Dermis blood vessel endothelial cell (primary cell): ENCODE measurements at regions not wholly inside any gene's neighbourhood (a gene's known extent, or its start where the extent isn't known, plus 50 kb on each side); places are given as distances from the start of the nearest gene placed in this dataset.
"Not testable (repeated sequence)": the region's sequence is repeated elsewhere in the genome, so short reads cannot be mapped to it uniquely, and the experiment has no call there.

ENCODE experiments used
- DNase-seq: peaks from one replicate; pipeline ENCODE4 v3.0.0; 2010

- DNase-seq, result no peak
Observed at GRCh38 chr3:33919312-33920120, 121.1 kb downstream of the PDCD6IP start.

- no peak for DNase-seq
Observed at GRCh38 chr3:33920511-33920910, 122.1 kb downstream of the PDCD6IP start.

- no peak for DNase-seq
Observed at GRCh38 chr3:33921608-33922007, 123.2 kb downstream of the PDCD6IP start.

GRCh38 chr3:33926998-33927605 is 128.7 kb downstream of the PDCD6IP start:
- DNase-seq, result no peak

GRCh38 chr3:33929813-33930212 is 131.4 kb downstream of the PDCD6IP start:
- no peak for DNase-seq

- DNase-seq, result no peak
Observed at GRCh38 chr3:33931512-33931911, 133.1 kb downstream of the PDCD6IP start.

- no peak for DNase-seq
Observed at GRCh38 chr3:33932010-33932764, 133.8 kb downstream of the PDCD6IP start.

GRCh38 chr3:33936171-33936920 is 137.9 kb downstream of the PDCD6IP start:
- DNase-seq, result no peak

GRCh38 chr3:33936921-33937525 is 138.6 kb downstream of the PDCD6IP start:
- DNase-seq, result no peak

GRCh38 chr3:33937628-33938027 is 139.2 kb downstream of the PDCD6IP start:
- DNase-seq, result no peak

- DNase-seq, result no peak
Observed at GRCh38 chr3:33940149-33940548, 141.7 kb downstream of the PDCD6IP start.

GRCh38 chr3:33940736-33941135 is 142.3 kb downstream of the PDCD6IP start:
- no peak for DNase-seq

- no peak for DNase-seq
Observed at GRCh38 chr3:33941804-33942203, 143.4 kb downstream of the PDCD6IP start.

GRCh38 chr3:33942483-33943150 is 144.2 kb downstream of the PDCD6IP start:
- no peak for DNase-seq

GRCh38 chr3:33943277-33943676 is 144.8 kb downstream of the PDCD6IP start:
- DNase-seq, result no peak

GRCh38 chr3:33946612-33947011 is 148.2 kb downstream of the PDCD6IP start:
- DNase-seq, result not testable (repeated sequence)

GRCh38 chr3:33947272-33948195 is 149.1 kb downstream of the PDCD6IP start:
- no peak for DNase-seq

GRCh38 chr3:33949074-33949473 is 150.6 kb downstream of the PDCD6IP start:
- DNase-seq, result no peak

GRCh38 chr3:33954956-33955355 is 156.5 kb downstream of the PDCD6IP start:
- no peak for DNase-seq

- no peak for DNase-seq
Observed at GRCh38 chr3:33956206-33956605, 157.8 kb downstream of the PDCD6IP start.

- DNase-seq, result no peak
Observed at GRCh38 chr3:33956776-33957175, 158.3 kb downstream of the PDCD6IP start.
